ENCODE measurements at regions not wholly inside any gene's neighbourhood (a gene's known extent, or its start where the extent isn't known, plus 50 kb on each side); places are given as distances from the start of the nearest gene placed in this dataset.

GRCh38 chr2:137817058-137817457, 147.2 kb upstream of the HNMT start (continued):
- TF ChIP-seq CTCF (IDR thresholded peaks at IDR 0.05 in 2 of 3, conservative IDR thresholded peaks at IDR 0.05 in 1 of 3; ENCODE audit: control insufficient read depth in 2 of 3, extremely low read depth in 1 of 3, insufficient read depth in 1 of 3, low read depth in 3 of 3, low read length in 3 of 3), result no peak
- no peak for TF ChIP-seq ZNF622 (IDR thresholded peaks at IDR 0.05)
- TF ChIP-seq NFYB (IDR thresholded peaks at IDR 0.05; ENCODE audit: insufficient read depth, low read depth, low read length), result no peak

GRCh38 chr2:137823196-137823595, 141.1 kb upstream of the HNMT start:
- ATAC-seq (no peak), FAIRE-seq (no peak), DNase-seq (ENCODE audit: low read depth, low spot score) (no peak)
- ChIA-PET RAD21 (ENCODE audit: unreplicated experiment) (no interaction called here), SMC1A (ENCODE audit: uncharacterized antibody, unreplicated experiment) (interaction anchor here (0.6 kb wide), 1 partner anchor 10 kb away, joined by 3 read pairs; no protein-coding TSS in a partner anchor), CTCF (interaction anchor here (1.2 kb wide), 1 partner anchor 12 kb away, joined by 3 read pairs; no protein-coding TSS in a partner anchor), POLR2A (no interaction called here)
- H3K9ac ChIP-seq (ENCODE audit: control insufficient read depth, insufficient read depth, low read length), result no peak overlapping the region
- in situ Hi-C loops (cut with MboI), result no loop called here
- no peak overlapping the region for H3K27ac ChIP-seq (ENCODE audit: control insufficient read depth, insufficient read depth)
- H3K36me3 ChIP-seq (ENCODE audit: control insufficient read depth in 2 of 2, insufficient read depth in 2 of 2, low read length in 1 of 2), result no peaks in the 10 kb centered on the region
- H2AFZ ChIP-seq (ENCODE audit: control insufficient read depth, low read depth, low read length), result no peak overlapping the region
- H3K4me2 ChIP-seq (ENCODE audit: control insufficient read depth, insufficient read depth), result no peak overlapping the region
- WGBS (ENCODE audit: insufficient coverage, insufficient replicate concordance, low lambda C conversion rate, missing lambda C conversion rate), result 32% methylated on average over 4 of the region's 4 CpGs
- no peaks in the 10 kb centered on the region for H3K9me3 ChIP-seq (replicated peaks; ENCODE audit: control insufficient read depth, insufficient read depth, low read length)
- intact Hi-C loops (cut with micrococcal nuclease; ENCODE audit: unreplicated experiment), result no loop called here
- no peaks in the 10 kb centered on the region for H3K79me2 ChIP-seq (ENCODE audit: control insufficient read depth, insufficient read depth, low read length)
- no peaks in the 10 kb centered on the region for H3K27me3 ChIP-seq (replicated peaks in 1 of 2; ENCODE audit: control insufficient read depth in 2 of 2, insufficient read depth in 2 of 2, low read length in 1 of 2)
- no TSS peak for BruUV-seq (replicated peaks)
- H3K4me1 ChIP-seq (ENCODE audit: control insufficient read depth, insufficient read depth, low read length), result no peaks in the 10 kb centered on the region
- no peaks in the 10 kb centered on the region for H4K20me1 ChIP-seq (ENCODE audit: control insufficient read depth, insufficient read depth)
- H3K4me3 ChIP-seq, result no peak overlapping the region
- TF ChIP-seq WRNIP1 (IDR thresholded peaks at IDR 0.05; ENCODE audit: borderline replicate concordance, low read depth, low read length), result no peak
- TF ChIP-seq CREB1 (IDR thresholded peaks at IDR 0.05; ENCODE audit: low read depth), result no peak
- no peak for TF ChIP-seq CHD4 (IDR thresholded peaks at IDR 0.05)
- TF ChIP-seq NFYB (IDR thresholded peaks at IDR 0.05; ENCODE audit: insufficient read depth, low read depth, low read length), result no peak
- no peak for TF ChIP-seq CUX1 (IDR thresholded peaks at IDR 0.05; ENCODE audit: insufficient replicate concordance, low read depth, low read length)
- TF ChIP-seq SKIL (IDR thresholded peaks at IDR 0.05; ENCODE audit: low read depth, poor library complexity, severe bottlenecking), result no peak
- no peak for TF ChIP-seq SUPT20H (IDR thresholded peaks at IDR 0.05; ENCODE audit: borderline replicate concordance, control insufficient read depth, low read depth, low read length)
- TF ChIP-seq HCFC1 (IDR thresholded peaks at IDR 0.05; ENCODE audit: low read length), result no peak
